ENCODE measurements at regions not wholly inside any gene's neighbourhood (a gene's known extent, or its start where the extent isn't known, plus 50 kb on each side); places are given as distances from the start of the nearest gene placed in this dataset.
"Not testable (repeated sequence)": the region's sequence is repeated elsewhere in the genome, so short reads cannot be mapped to it uniquely, and the experiment has no call there.

- no CpG with 5 or more reads among the region's 6 CpGs for WGBS, 2 experiments (ENCODE audit: insufficient coverage in 2 of 2)
- H3K9me3 ChIP-seq (ENCODE audit: control insufficient read depth, low read length); H3K27ac ChIP-seq (ENCODE audit: low read depth, low read length, severe bottlenecking); H3K4me1 ChIP-seq (ENCODE audit: control insufficient read depth, insufficient read depth, low read length, poor library complexity, severe bottlenecking); H3K4me3 ChIP-seq (ENCODE audit: extremely low read depth, insufficient read depth, low read length, poor library complexity, severe bottlenecking); H3K36me3 ChIP-seq (ENCODE audit: control insufficient read depth, insufficient read depth, low read length): not testable (repeated sequence)
Observed at GRCh38 chr15:84516773-84517172, 84.0 kb upstream of the ZSCAN2 start.

- H3K4me3 ChIP-seq (ENCODE audit: extremely low read depth, insufficient read depth, low read length, poor library complexity, severe bottlenecking); H3K9me3 ChIP-seq (ENCODE audit: control insufficient read depth, low read length); H3K4me1 ChIP-seq (ENCODE audit: control insufficient read depth, insufficient read depth, low read length, poor library complexity, severe bottlenecking); H3K27ac ChIP-seq (ENCODE audit: low read depth, low read length, severe bottlenecking); H3K36me3 ChIP-seq (ENCODE audit: control insufficient read depth, insufficient read depth, low read length): not testable (repeated sequence)
- WGBS, 2 experiments (ENCODE audit: insufficient coverage in 2 of 2), result no CpG with 5 or more reads among the region's 2 CpGs
Observed at GRCh38 chr15:84525491-84526344, 75.1 kb upstream of the ZSCAN2 start.

- H3K4me1 ChIP-seq (ENCODE audit: control insufficient read depth, insufficient read depth, low read length, poor library complexity, severe bottlenecking); H3K4me3 ChIP-seq (ENCODE audit: extremely low read depth, insufficient read depth, low read length, poor library complexity, severe bottlenecking); H3K9me3 ChIP-seq (ENCODE audit: control insufficient read depth, low read length); H3K27ac ChIP-seq (ENCODE audit: low read depth, low read length, severe bottlenecking); H3K36me3 ChIP-seq (ENCODE audit: control insufficient read depth, insufficient read depth, low read length): not testable (repeated sequence)
- 100% methylated on average over 1 to 3 of the region's 4 CpGs for WGBS, 2 experiments (ENCODE audit: insufficient coverage in 2 of 2)
Observed at GRCh38 chr15:84530751-84531150, 70.1 kb upstream of the ZSCAN2 start.

- H3K36me3 ChIP-seq (ENCODE audit: control insufficient read depth, insufficient read depth, low read length); H3K27ac ChIP-seq (ENCODE audit: low read depth, low read length, severe bottlenecking); H3K4me1 ChIP-seq (ENCODE audit: control insufficient read depth, insufficient read depth, low read length, poor library complexity, severe bottlenecking); H3K9me3 ChIP-seq (ENCODE audit: control insufficient read depth, low read length); H3K4me3 ChIP-seq (ENCODE audit: extremely low read depth, insufficient read depth, low read length, poor library complexity, severe bottlenecking): not testable (repeated sequence)
- WGBS, 2 experiments (ENCODE audit: insufficient coverage in 2 of 2), result no CpG with 5 or more reads among the region's 1 CpG
Observed at GRCh38 chr15:84531223-84531622, 69.6 kb upstream of the ZSCAN2 start.

- WGBS, 2 experiments (ENCODE audit: insufficient coverage in 2 of 2), result 83 to 100% methylated on average over 1 to 2 of the region's 3 CpGs
- H3K4me3 ChIP-seq (ENCODE audit: extremely low read depth, insufficient read depth, low read length, poor library complexity, severe bottlenecking); H3K4me1 ChIP-seq (ENCODE audit: control insufficient read depth, insufficient read depth, low read length, poor library complexity, severe bottlenecking); H3K27ac ChIP-seq (ENCODE audit: low read depth, low read length, severe bottlenecking); H3K36me3 ChIP-seq (ENCODE audit: control insufficient read depth, insufficient read depth, low read length); H3K9me3 ChIP-seq (ENCODE audit: control insufficient read depth, low read length): not testable (repeated sequence)
Observed at GRCh38 chr15:84531709-84532367, 69.0 kb upstream of the ZSCAN2 start.

GRCh38 chr15:84533705-84534104 lies 67.1 kb upstream of the ZSCAN2 start:
- no CpG with 5 or more reads among the region's 2 CpGs for WGBS, 2 experiments (ENCODE audit: insufficient coverage in 2 of 2)
- not testable (repeated sequence) for H3K36me3 ChIP-seq (ENCODE audit: control insufficient read depth, insufficient read depth, low read length)

GRCh38 chr15:84534561-84535235 lies 66.1 kb upstream of the ZSCAN2 start:
- H3K4me1 ChIP-seq (ENCODE audit: control insufficient read depth, insufficient read depth, low read length, poor library complexity, severe bottlenecking); H3K4me3 ChIP-seq (ENCODE audit: extremely low read depth, insufficient read depth, low read length, poor library complexity, severe bottlenecking); H3K9me3 ChIP-seq (ENCODE audit: control insufficient read depth, low read length); H3K36me3 ChIP-seq (ENCODE audit: control insufficient read depth, insufficient read depth, low read length); H3K27ac ChIP-seq (ENCODE audit: low read depth, low read length, severe bottlenecking): not testable (repeated sequence)
- WGBS, 2 experiments (ENCODE audit: insufficient coverage in 2 of 2), result 50 to 58% methylated on average over 1 to 2 of the region's 4 CpGs

More at GRCh38 chr15:84533705-84534104, 67.1 kb upstream of the ZSCAN2 start:
- not testable (repeated sequence) for H3K9me3 ChIP-seq (ENCODE audit: control insufficient read depth, low read length); H3K4me3 ChIP-seq (ENCODE audit: extremely low read depth, insufficient read depth, low read length, poor library complexity, severe bottlenecking); H3K4me1 ChIP-seq (ENCODE audit: control insufficient read depth, insufficient read depth, low read length, poor library complexity, severe bottlenecking); H3K27ac ChIP-seq (ENCODE audit: low read depth, low read length, severe bottlenecking)

- not testable (repeated sequence) for H3K4me1 ChIP-seq (ENCODE audit: control insufficient read depth, insufficient read depth, low read length, poor library complexity, severe bottlenecking); H3K27ac ChIP-seq (ENCODE audit: low read depth, low read length, severe bottlenecking); H3K36me3 ChIP-seq (ENCODE audit: control insufficient read depth, insufficient read depth, low read length); H3K9me3 ChIP-seq (ENCODE audit: control insufficient read depth, low read length); H3K4me3 ChIP-seq (ENCODE audit: extremely low read depth, insufficient read depth, low read length, poor library complexity, severe bottlenecking)
- WGBS, 2 experiments (ENCODE audit: insufficient coverage in 2 of 2), result 78 to 98% methylated on average over 2 to 3 of the region's 3 CpGs
Observed at GRCh38 chr15:84536181-84536580, 64.6 kb upstream of the ZSCAN2 start.

- not testable (repeated sequence) for H3K9me3 ChIP-seq (ENCODE audit: control insufficient read depth, low read length); H3K27ac ChIP-seq (ENCODE audit: low read depth, low read length, severe bottlenecking); H3K4me1 ChIP-seq (ENCODE audit: control insufficient read depth, insufficient read depth, low read length, poor library complexity, severe bottlenecking); H3K36me3 ChIP-seq (ENCODE audit: control insufficient read depth, insufficient read depth, low read length); H3K4me3 ChIP-seq (ENCODE audit: extremely low read depth, insufficient read depth, low read length, poor library complexity, severe bottlenecking)
- WGBS, 2 experiments (ENCODE audit: insufficient coverage in 2 of 2), result no CpG with 5 or more reads among the region's 6 CpGs
Observed at GRCh38 chr15:84544586-84544985, 56.2 kb upstream of the ZSCAN2 start.

GRCh38 chr15:84547150-84547549 lies 53.7 kb upstream of the ZSCAN2 start:
- H3K36me3 ChIP-seq (ENCODE audit: control insufficient read depth, insufficient read depth, low read length); H3K27ac ChIP-seq (ENCODE audit: low read depth, low read length, severe bottlenecking); H3K4me1 ChIP-seq (ENCODE audit: control insufficient read depth, insufficient read depth, low read length, poor library complexity, severe bottlenecking); H3K4me3 ChIP-seq (ENCODE audit: extremely low read depth, insufficient read depth, low read length, poor library complexity, severe bottlenecking); H3K9me3 ChIP-seq (ENCODE audit: control insufficient read depth, low read length): not testable (repeated sequence)
- WGBS, 2 experiments (ENCODE audit: insufficient coverage in 2 of 2), result no CpG with 5 or more reads among the region's 2 CpGs

- not testable (repeated sequence) for H3K4me3 ChIP-seq (ENCODE audit: extremely low read depth, insufficient read depth, low read length, poor library complexity, severe bottlenecking); H3K36me3 ChIP-seq (ENCODE audit: control insufficient read depth, insufficient read depth, low read length); H3K27ac ChIP-seq (ENCODE audit: low read depth, low read length, severe bottlenecking); H3K9me3 ChIP-seq (ENCODE audit: control insufficient read depth, low read length); H3K4me1 ChIP-seq (ENCODE audit: control insufficient read depth, insufficient read depth, low read length, poor library complexity, severe bottlenecking)
- WGBS, 2 experiments (ENCODE audit: insufficient coverage in 2 of 2), result 100% methylated on average over 2 of the region's 5 CpGs
Observed at GRCh38 chr15:84550503-84550902, 50.3 kb upstream of the ZSCAN2 start.
